Effector memory CD4-positive, alpha-beta T cell (primary cell): ENCODE measurements at regions not wholly inside any gene's neighbourhood (a gene's known extent, or its start where the extent isn't known, plus 50 kb on each side); places are given as distances from the start of the nearest gene placed in this dataset.
"Not testable (repeated sequence)": the region's sequence is repeated elsewhere in the genome, so short reads cannot be mapped to it uniquely, and the experiment has no call there.

Experiments used
- DNase-seq, 3 donors: peaks; one replicate each; pipeline ENCODE4 v3.0.0-alpha.2; 2020
- H3K27ac ChIP-seq: 2 replicates; pipeline ENCODE4 v1.7.0; 2013; ENCODE audit warnings: mild to moderate bottlenecking, low read length, moderate library complexity; ENCODE audit not compliant: insufficient read depth, poor library complexity, severe bottlenecking
- H3K27me3 ChIP-seq: replicated peaks from 2 replicates; pipeline ENCODE4 v1.7.0; 2013; ENCODE audit warnings: mild to moderate bottlenecking, low read length; ENCODE audit not compliant: insufficient read depth, control insufficient read depth, poor library complexity, severe bottlenecking
- H3K36me3 ChIP-seq: 2 replicates; pipeline ENCODE4 v1.7.0; 2013; ENCODE audit warnings: mild to moderate bottlenecking, low read length, moderate library complexity; ENCODE audit not compliant: control insufficient read depth, insufficient read depth
- H3K4me1 ChIP-seq: 2 replicates; pipeline ENCODE4 v1.7.0; 2013; ENCODE audit warnings: low read length, mild to moderate bottlenecking; ENCODE audit not compliant: control insufficient read depth, insufficient read depth, poor library complexity, severe bottlenecking
- H3K4me3 ChIP-seq: 2 replicates; pipeline ENCODE4 v1.7.0; 2013; ENCODE audit warnings: low read length, low read depth, mild to moderate bottlenecking; ENCODE audit not compliant: insufficient read depth, poor library complexity, severe bottlenecking
- H3K9me3 ChIP-seq: 2 replicates; pipeline ENCODE4 v1.7.0; 2013; ENCODE audit warnings: mild to moderate bottlenecking, low read length, moderate library complexity; ENCODE audit not compliant: control insufficient read depth

DNA sequence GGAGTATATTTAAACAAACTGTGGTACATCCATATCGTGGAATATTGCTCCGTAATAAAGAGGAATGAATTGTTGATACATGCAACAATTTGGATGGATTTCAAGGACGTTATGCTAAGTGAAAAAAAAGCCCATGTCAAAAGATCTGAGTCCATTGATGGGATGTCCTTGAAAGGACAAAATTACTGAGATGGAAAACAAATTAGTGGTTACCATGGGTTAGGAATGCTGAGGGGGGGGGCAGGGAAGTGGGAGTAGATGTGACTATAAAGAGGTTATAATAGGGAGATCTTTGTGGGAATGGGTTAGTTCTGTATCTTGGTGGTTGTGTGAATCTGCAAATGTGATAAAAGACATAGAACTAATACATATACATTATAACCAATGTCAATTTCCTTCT is 409.3 kb downstream of the SRGAP2C start:
- no peaks in the 10 kb centered on the region for H3K27me3 ChIP-seq
- no peaks in the 10 kb centered on the region for H3K36me3 ChIP-seq
- no peak for DNase-seq
- H3K9me3 ChIP-seq: no peaks in the 10 kb centered on the region
- H3K4me3 ChIP-seq: no peak overlapping the region
- peaks cover 5% of the 10 kb centered on the region for H3K4me1 ChIP-seq
- no peak overlapping the region for H3K27ac ChIP-seq

DNA sequence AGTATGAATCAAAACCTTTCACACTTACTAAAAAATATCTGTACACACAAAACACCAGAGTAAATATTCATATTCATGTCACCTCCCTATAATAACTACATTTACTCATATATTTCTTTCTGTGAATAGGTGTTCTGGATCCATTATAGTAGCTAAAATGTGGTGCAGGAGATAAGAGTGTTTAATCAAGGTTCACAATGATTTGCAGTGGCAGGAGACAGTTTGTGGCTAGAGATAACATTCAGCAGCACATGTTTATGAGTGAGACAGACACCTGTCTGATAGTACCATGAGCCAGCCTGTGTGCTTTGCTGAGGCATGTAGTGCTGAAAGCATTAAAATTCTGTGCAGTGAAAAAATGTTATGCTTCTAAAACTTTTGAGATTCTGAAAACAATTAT is 410.3 kb downstream of the SRGAP2C start:
- DNase-seq: no peak
- Histone ChIP-seq H3K4me1 (peaks cover 5% of the 10 kb centered on the region), H3K4me3 (no peak overlapping the region), H3K36me3 (no peaks in the 10 kb centered on the region), H3K27me3 (no peaks in the 10 kb centered on the region), H3K9me3 (no peaks in the 10 kb centered on the region), H3K27ac (no peak overlapping the region)

DNA sequence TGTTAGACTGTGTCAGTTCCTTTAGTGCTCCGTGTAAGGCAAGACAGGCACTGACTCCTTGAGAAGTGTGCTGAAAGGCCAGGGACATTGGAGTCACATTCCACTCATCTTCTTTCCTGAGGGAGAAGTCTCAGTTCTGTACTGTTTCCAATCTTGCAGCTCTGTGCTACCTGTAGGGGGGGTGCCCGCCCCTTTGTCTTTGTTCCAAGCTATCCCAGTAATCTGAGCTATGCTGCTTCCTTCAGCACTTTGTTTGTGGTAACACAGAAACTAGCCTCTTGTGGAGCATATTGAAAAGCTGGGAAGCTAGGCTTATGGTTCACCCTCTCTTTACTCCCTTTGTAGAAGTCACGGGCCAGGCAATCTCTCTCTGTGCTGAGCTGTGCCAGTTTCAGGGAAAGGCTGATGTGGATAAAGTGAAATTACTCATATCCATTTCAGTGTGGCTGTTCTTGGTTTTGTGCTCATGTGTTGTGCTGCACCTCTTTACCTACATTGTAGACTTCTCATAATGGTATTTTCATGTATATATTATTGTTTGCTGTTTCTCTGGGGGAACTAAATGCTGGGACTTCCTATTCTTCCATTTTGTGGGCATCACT is 420.2 kb downstream of the SRGAP2C start:
- DNase-seq, H3K27me3 ChIP-seq, H3K4me1 ChIP-seq, H3K36me3 ChIP-seq, H3K9me3 ChIP-seq, H3K27ac ChIP-seq, H3K4me3 ChIP-seq: not testable (repeated sequence)

DNA sequence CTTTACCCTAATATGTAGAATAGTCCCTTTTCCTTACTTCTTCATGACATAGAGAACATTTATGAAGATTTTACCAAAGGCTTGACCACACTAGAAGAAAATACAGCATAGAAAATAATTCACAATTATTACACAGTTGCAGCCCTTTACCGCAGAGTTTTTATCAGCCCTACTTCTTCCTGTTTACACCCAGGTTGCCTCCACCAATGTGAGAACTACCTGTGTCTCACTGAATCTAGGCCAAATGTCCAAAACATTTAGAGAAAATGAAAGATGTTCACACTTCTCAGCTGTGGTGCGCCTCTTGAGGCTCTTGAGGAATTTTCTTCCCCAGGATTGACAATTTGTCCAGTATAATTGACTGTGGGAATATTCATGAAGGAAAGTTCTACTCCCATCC is 422.7 kb downstream of the SRGAP2C start:
- H3K9me3 ChIP-seq, H3K27ac ChIP-seq, H3K4me1 ChIP-seq, DNase-seq, H3K4me3 ChIP-seq, H3K36me3 ChIP-seq, H3K27me3 ChIP-seq: not testable (repeated sequence)
